Suprapubic skin (tissue), 4 donors: ENCODE measurements at regions not wholly inside any gene's neighbourhood (a gene's known extent, or its start where the extent isn't known, plus 50 kb on each side); places are given as distances from the start of the nearest gene placed in this dataset.

Experiments
- POLR2A ChIP-seq, 2 donors: fragments of 450-650 bp; IDR thresholded peaks; one replicate each; pipeline ENCODE4 v1.6.1; 2017; ENCODE audit warnings: antibody characterized with exemption in 2 of 2, mild to moderate bottlenecking in 2 of 2, moderate library complexity in 2 of 2
- POLR2AphosphoS5 ChIP-seq, 3 donors: sonication (generic); formaldehyde crosslinking; IDR thresholded peaks; one replicate each; pipeline ENCODE4 v1.6.1; 2017; ENCODE audit warnings: antibody characterized with exemption in 3 of 3
- TF ChIP-seq, protein P1 (sequence below), 2 donors: fragments of 200-600 bp in 1 of 2; fragments of 450-650 bp in 1 of 2; sonication (generic) in 1 of 2; IDR thresholded peaks; one replicate each; pipeline ENCODE4 v1.5.1; 2016 to 2019; ENCODE audit warnings: antibody characterized with exemption in 2 of 2, mild to moderate bottlenecking in 1 of 2, moderate library complexity in 1 of 2

DNA sequence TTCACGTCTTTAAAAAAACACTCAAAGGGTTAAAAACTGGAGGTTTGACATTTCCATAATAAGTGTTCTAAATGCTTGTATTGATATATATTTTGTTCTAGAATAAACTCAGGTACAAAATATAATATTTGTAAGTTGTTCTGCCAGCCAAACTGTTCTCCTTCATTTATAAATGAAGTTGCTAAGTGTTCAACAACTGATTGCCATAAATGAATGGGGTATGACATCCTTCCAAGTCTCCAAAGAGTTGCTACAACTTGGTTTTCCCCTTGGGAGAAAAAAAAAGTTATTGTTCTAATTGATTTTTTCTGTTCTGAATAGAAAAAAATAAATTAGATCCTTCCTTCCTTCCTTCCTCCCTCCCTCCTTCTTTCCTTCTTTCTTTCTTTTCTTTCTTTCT lies 65.4 kb upstream of the BLID start:
- TF ChIP-seq, protein P1, sequence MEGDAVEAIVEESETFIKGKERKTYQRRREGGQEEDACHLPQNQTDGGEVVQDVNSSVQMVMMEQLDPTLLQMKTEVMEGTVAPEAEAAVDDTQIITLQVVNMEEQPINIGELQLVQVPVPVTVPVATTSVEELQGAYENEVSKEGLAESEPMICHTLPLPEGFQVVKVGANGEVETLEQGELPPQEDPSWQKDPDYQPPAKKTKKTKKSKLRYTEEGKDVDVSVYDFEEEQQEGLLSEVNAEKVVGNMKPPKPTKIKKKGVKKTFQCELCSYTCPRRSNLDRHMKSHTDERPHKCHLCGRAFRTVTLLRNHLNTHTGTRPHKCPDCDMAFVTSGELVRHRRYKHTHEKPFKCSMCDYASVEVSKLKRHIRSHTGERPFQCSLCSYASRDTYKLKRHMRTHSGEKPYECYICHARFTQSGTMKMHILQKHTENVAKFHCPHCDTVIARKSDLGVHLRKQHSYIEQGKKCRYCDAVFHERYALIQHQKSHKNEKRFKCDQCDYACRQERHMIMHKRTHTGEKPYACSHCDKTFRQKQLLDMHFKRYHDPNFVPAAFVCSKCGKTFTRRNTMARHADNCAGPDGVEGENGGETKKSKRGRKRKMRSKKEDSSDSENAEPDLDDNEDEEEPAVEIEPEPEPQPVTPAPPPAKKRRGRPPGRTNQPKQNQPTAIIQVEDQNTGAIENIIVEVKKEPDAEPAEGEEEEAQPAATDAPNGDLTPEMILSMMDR (IDR thresholded peaks at IDR 0.05): no peak
- TF ChIP-seq POLR2A (IDR thresholded peaks at IDR 0.05) (no peak), POLR2AphosphoS5 (IDR thresholded peaks at IDR 0.05) (no peak)
